Activated CD8-positive, alpha-beta memory T cell treated with anti-CD3 and anti-CD28 coated beads, Interleukin-2, amount 50 U/mL, for 48 hours (primary cell): ENCODE measurements at regions not wholly inside any gene's neighbourhood (a gene's known extent, or its start where the extent isn't known, plus 50 kb on each side); places are given as distances from the start of the nearest gene placed in this dataset.

ENCODE experiments used
- DNase-seq: peaks from one replicate; pipeline ENCODE4 v3.0.0-alpha.2; 2020

- DNase-seq: no peak
These were observed 92.1 kb upstream of the FAM3C start for GRCh38 chr7:121488111-121488650.

DNA sequence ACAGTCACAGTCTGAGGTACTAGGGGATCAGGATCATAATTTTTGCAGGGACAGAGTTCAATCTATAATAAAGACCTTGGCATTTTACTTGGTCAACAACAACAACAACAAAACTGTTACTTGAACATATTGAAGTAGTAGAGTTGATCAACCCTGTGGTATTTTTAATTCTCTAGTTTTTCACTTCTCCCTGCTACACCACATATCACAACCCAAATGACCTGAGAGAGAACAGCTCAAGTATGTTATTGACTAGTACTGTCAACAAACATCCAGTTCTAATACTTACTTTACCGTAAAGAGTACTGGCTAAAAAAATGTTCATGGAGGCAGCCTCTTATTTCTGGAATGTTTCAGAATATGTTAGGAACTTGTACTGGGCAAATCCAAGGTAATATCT, 90.5 kb upstream of the FAM3C start:
- no peak for DNase-seq

DNA sequence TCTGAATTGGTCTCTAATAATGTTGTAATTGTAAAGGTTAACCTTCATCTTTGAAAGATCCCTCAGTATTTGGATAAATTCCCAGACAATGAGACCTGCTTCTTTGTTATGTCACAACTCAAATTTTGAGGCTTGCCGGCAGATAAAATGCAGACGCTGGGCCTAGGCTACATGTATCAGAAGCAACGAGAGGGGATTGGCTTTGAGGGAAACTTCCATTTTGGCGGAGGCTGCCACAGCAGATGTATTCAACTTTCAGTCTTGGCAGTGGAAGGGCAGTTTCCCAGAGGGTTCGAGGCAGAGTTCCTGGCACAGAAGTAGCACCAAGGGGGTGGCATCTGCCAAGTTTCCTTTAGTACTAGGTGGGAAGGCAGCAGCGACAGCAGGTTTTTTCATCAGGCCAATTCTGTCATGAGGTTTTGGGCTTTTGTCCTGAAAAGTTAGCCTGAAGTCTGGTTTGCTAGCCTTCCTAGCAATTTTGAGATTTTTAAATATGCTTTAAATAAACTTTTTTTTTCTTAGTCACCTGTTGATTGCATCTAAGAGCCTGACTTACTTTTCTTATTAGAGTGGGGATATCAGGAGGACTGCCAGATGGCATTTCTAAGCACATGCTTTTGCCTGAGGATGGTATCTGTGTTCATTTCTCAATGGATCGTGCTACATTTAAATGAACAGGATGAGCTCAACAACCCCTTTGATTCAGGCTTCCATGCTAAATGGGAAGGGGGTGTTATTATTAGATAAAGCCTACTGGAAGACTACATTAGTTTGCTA, 89.5 kb upstream of the FAM3C start:
- DNase-seq: no peak

DNA sequence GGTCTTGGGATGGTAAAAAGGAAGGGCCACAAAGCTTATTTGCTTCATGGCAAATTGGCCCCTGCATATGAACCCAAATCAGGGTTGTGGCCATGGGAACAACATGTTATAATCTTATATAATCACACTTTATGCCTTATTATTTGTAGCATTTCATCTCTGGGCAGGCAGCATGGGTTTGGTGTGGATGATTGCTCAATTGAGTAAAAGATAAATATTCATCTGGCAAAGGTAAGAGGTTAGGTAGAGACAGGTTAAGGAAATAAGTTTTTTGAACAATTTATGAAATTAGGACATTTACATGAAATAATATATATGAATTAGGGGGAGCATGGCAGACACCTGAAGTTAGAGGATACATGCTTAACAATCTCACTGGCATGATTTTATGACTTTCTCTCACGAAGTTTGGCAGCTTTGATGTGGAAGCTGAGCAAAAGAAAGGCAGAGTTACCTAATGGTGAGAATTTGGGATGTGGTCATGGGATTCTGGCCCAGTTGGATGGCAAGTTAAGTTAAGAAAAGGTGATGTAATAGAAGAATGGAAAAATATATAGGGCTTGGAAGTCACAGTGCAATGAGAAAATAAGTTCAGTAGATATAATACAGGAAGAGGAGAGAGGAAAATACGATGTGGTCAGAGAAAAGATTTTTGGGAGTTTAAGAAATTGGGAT, 88.1 kb upstream of the FAM3C start:
- DNase-seq: no peak

DNA sequence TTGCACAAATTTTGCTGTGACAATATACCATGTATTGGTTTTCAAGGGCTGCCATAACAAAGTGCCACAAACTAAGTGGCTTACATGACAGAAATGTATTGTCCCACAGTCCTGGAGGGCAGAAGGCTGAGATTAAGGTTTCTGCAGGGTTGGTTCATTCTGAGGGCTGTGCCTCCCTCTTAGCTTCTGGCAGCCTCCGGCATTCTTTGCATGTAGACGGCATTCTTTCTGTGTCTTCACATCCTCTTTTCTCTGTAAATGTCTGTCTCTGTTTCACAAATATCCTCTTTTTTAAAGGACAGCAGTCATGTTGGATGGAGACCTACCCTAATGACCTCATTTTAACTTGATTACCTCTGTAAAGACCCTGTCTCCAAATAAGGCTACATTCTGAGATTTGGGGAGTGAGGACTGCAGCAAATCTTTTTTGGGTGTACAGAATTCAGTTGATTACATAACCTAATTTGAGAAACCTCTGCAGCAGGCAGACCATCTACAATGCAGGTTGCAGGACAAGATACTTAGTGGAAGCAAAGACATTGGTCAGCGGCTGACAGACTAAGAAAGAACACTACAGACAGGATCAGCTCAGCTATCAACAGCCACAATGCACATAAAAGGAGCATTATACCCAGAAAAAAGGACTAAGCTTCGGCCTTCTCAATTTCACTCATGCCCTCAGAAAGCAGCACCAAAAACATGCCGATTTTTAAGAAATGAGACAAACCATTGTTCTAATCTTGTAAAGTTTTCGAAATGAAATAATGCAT, 84.6 kb upstream of the FAM3C start:
- DNase-seq: no peak

GRCh38 chr7:121480058-121480457, 84.0 kb upstream of the FAM3C start:
- DNase-seq: no peak

- DNase-seq: no peak
These were observed 83.4 kb upstream of the FAM3C start for GRCh38 chr7:121479466-121479865.

DNA sequence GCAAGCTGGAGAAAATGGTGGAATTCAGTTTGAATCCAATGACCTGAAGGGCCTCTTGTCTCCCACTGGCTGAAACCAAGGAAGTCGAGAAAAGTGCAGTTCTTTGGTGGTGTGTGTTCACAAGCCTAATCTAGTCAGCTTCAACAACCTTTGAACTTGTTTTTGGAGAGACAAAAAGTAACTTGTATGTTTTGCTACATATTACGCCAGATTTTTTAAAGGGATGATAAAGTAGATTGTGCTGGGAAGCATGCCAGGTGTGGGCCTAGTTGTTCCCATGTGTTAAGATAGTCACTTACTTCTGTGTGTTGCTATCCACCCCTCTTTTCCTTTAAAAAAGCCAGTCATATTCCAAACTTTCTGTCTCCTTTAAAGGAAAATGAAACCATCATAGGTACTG, 79.7 kb upstream of the FAM3C start:
- DNase-seq: no peak

DNA sequence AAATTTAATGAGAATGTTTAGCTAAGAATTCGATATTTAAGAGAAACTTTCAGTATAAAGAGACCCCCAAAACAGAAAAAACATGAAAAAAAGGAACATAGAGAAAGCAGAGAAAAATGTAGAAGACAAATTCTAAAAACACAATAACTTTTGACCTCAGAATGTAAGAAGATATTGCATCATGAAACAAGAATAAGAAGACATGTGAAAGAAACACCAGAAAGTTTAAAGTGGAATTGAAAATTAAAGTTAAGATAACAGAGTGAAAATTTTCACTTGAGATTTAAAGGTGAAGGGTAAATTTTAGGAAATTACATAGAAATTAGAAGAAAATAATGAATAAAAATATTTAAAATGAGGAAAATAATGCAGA, 78.2 kb upstream of the FAM3C start:
- DNase-seq: no peak

DNA sequence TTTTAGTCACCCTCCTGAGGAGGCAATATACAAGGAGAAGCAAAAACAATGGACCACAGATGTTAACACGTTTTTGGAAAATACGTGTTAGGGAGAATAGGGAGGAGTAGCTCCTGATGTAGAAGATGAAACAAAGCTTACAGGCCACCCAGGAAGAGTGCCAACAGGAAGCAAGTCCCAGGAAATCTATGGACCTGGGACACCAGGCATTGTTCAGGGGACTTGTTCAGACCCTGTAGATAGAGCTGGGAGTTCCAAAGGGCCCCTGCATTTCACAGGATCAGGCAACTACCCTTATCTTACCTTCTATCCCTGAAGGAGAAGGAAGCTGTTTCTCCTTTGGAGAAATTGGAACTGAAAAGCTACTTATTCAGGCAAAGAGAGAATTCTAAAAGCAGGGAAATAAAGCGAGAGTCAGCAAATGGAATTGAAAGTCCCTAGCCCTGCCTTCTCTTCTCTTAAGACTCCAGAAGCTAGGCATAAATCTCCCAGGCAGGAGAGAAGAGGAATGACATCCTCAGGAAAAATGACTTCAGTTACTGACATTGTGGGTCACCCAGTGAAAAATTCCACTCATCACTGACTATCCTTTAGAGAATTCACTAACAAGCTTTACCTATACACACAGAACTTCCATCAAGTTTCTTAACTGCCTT, 77.7 kb upstream of the FAM3C start:
- no peak for DNase-seq

DNA sequence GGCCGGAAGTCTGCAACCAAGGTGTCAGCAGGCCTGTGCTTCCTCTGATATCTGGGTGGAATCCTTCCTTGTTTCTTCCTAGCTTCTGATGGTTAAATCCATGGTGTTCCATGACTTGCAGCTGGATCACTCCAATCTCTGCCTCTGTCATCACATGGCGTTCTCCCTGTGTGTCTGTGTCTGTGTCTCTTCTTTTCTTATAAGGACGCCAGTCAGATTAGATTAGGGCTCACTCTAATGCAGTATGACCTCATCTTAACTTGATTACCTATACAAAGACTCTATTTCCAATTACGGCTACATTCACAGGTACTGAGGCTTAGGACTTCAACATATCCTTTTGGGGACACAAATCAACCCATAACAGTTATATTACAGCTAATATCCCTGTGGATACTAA, 70.3 kb upstream of the FAM3C start:
- no peak for DNase-seq

- DNase-seq: no peak
These were observed 63.0 kb upstream of the FAM3C start for GRCh38 chr7:121459148-121459547.

DNA sequence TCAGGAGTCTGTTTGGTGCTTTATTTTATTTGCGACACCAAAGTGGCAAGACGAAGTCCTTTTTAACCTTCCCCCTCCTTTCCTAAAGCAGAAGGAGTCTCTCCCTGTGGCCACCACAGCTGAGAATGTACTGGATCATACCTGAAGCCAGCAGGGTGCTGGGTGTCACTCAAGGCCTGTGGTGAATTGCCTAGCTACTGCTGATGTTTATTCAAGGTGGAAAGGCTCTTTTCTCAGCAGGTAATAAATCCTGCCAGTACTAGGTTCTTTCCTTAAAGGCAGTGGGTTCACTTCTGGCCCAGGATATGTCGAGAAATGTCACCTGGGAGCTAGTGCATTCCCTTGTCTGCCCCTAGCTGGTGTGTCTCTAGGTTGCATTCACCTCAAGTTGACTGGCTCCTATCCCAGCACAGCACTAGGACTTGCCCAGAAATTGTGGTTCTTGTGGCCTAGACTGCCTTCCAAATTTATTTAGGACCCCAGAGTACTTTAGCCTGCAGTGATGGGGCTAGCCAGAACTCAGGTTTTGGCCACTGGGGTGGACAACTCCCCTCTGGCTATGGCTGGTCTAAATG, 60.8 kb upstream of the FAM3C start:
- no peak for DNase-seq

DNA sequence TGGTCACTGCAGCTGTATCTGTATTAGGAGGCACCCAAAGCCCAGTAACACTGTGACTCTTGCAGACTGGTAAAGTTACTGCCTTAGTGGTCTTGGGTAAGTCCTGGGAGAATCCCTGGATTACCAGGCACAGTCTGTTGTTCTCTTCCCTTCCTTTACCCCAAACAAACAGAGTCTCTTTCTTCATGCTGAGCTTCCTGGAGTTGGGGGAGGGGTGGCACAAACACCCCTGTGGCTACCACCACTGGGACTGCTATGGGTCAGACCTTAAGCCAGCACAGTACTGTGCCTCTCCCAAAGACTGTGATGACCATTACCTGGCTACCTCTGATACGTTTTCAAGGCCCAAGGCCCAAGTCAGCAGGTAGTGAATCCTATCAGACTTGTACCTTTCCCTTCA, 59.9 kb upstream of the FAM3C start:
- DNase-seq: no peak

GRCh38 chr7:121452389-121452788, 56.3 kb upstream of the FAM3C start:
- no peak for DNase-seq

DNA sequence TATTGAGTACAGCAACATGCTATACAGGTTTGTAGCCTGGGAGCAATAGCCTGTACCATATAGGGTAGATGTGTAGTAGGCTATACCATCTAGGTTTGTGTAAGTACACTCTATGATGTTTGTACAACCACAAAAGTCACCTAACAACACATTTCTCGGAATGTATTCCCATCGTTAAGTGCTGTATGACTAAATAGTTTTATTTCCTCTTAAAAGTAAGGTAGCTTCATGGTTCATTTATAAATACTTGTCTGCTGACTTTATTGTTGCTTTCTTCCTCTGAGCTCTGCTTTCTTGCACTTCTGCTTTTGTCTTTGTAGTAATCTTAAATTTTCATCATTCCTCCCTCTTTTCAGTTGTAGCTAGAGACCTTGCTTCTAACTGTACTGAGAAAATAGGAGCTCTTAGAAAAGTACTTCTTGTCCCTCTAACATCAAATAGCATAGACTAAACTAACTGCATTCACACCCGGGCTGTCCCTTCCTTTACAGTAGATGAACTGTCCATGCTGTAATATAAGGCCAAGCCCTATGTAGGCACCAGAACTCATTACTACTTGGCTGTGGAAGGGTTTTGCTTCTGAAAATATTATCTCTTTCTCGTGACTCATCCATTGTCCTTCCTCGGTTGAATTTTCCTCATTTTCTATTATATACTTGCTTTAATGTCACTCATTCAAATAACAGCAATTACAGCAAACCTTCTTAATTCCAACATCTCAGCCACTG, 55.4 kb upstream of the FAM3C start:
- no peak for DNase-seq

DNA sequence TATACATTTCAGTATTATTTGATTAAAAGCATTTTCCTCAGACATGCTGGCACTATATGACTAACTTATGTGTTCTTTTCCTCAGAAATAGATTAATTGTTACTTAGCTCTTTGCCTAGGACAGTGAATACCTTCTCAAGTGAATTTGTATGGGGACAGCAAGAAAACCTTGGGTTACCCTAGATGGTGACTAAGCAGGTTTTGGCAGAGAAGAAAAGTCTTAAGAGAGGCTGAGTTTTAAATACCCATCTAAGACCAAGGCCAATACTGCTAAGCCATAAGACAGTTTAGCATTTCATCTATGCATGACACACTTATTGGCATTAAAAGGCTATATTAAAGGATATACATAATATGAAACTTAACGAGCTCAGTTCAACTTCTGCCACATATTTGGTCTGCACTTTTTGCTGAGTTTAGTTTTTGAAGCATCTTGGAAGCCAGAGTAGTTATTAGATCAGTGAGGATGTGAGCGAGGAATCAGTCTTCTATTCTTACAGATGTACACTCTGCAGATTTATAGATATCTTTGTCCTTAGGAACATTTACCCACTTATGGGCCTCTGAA, 54.6 kb upstream of the FAM3C start:
- DNase-seq: no peak

GRCh38 chr7:121449735-121450240, 53.7 kb upstream of the FAM3C start:
- DNase-seq: no peak

DNA sequence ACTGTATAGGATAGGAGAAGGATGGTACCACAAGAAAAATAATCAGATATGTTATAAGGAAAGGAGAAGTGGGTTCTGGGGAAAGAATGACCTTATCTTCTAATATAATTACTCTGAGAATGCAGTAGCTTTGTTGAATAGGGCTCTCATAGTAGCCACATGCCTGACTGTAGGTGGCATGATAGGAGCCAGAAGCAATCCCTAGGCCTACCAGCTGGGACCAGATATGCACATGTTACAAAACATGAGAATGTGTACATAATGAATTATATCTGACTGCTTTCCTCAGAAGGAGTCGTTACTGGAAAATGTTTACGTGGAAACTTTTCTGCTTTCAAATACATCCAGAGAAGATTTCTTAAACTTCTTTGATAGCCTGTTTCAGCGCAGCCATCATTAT, 53.2 kb upstream of the FAM3C start:
- DNase-seq: no peak

DNA sequence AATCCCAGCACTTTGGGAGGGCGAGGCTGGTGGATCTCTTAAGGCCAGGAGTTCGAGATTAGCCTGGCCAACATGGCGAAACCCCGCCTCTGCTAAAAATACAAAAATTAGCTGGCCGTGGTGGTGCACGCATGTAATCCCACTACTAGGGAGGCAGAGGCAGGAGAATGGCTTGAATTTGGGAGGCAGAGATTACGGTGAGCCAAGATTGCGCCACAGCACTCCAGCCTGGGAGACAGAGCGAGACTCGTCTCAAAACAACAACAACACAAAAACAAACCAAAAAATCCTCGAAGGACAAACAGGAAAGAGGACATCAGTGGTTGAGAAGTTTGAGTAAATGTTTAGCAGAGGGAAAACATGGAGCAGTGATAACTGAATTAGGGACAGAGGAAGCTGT, 52.3 kb upstream of the FAM3C start:
- DNase-seq: no peak

GRCh38 chr7:121447911-121448300, 51.8 kb upstream of the FAM3C start:
- DNase-seq: no peak
